Chondrocyte (in vitro differentiated cells): ENCODE measurements at regions not wholly inside any gene's neighbourhood (a gene's known extent, or its start where the extent isn't known, plus 50 kb on each side); places are given as distances from the start of the nearest gene placed in this dataset.

ENCODE experiments used
- DNase-seq: peaks from one replicate; pipeline ENCODE4 v3.0.0; 2021; ENCODE audit warnings: mixed read lengths, low spot score
- H3K27ac Mint-ChIP-seq: one replicate; pipeline ENCODE4 v1.8.0; 2021; ENCODE audit warnings: mild to moderate bottlenecking, moderate library complexity, mixed read lengths; ENCODE audit not compliant: unreplicated experiment
- H3K27me3 Mint-ChIP-seq: 2 replicates; pipeline ENCODE4 v1.8.0; 2021; ENCODE audit warnings: low read depth, mixed read lengths
- H3K36me3 Mint-ChIP-seq: 2 replicates; pipeline ENCODE4 v1.8.0; 2021; ENCODE audit warnings: low read depth, mixed read lengths
- H3K4me1 Mint-ChIP-seq: 2 replicates; pipeline ENCODE4 v1.8.0; 2021; ENCODE audit warnings: low read depth, mild to moderate bottlenecking, mixed read lengths
- H3K4me3 Mint-ChIP-seq: one replicate; pipeline ENCODE4 v1.8.0; 2021; ENCODE audit warnings: mild to moderate bottlenecking, moderate library complexity, mixed read lengths; ENCODE audit not compliant: unreplicated experiment
- H3K9me3 Mint-ChIP-seq: 2 replicates; pipeline ENCODE4 v1.8.0; 2021; ENCODE audit warnings: low read depth, mixed read lengths
- CTCF ChIP-seq: fragments of 200-600 bp; sonication (generic); IDR thresholded peaks from 2 replicates; pipeline ENCODE4 v1.5.0; 2021; ENCODE audit warnings: antibody characterized with exemption, mild to moderate bottlenecking, moderate library complexity

GRCh38 chr3:166302331-166302730 lies 465.1 kb upstream of the BCHE start:
- TF ChIP-seq CTCF: no peak
- Mint-ChIP-seq H3K9me3 (no peaks in the 10 kb centered on the region), H3K36me3 (no peaks in the 10 kb centered on the region), H3K4me3 (no peak overlapping the region), H3K4me1 (no peaks in the 10 kb centered on the region), H3K27me3 (peaks cover 9% of the 10 kb centered on the region), H3K27ac (no peak overlapping the region)
- no peak for DNase-seq

GRCh38 chr3:166296179-166296783 lies 459.1 kb upstream of the BCHE start:
- TF ChIP-seq CTCF: no peak
- no peaks in the 10 kb centered on the region for H3K9me3 Mint-ChIP-seq

GRCh38 chr3:166291186-166291955 lies 454.1 kb upstream of the BCHE start:
- Mint-ChIP-seq H3K36me3 (no peaks in the 10 kb centered on the region), H3K27ac (no peak overlapping the region), H3K4me1 (no peaks in the 10 kb centered on the region), H3K27me3 (peaks cover 9% of the 10 kb centered on the region), H3K9me3 (no peaks in the 10 kb centered on the region), H3K4me3 (no peak overlapping the region)
- DNase-seq: no peak
- no peak for TF ChIP-seq CTCF

More at GRCh38 chr3:166296179-166296783, 459.1 kb upstream of the BCHE start:
- Mint-ChIP-seq H3K36me3 (no peaks in the 10 kb centered on the region), H3K4me3 (no peak overlapping the region), H3K27ac (no peak overlapping the region), H3K4me1 (no peaks in the 10 kb centered on the region), H3K27me3 (peaks cover 16% of the 10 kb centered on the region)
- no peak for DNase-seq

GRCh38 chr3:166285001-166285400 lies 447.8 kb upstream of the BCHE start:
- Mint-ChIP-seq H3K27ac (no peak overlapping the region), H3K27me3 (peaks cover 23% of the 10 kb centered on the region), H3K9me3 (no peaks in the 10 kb centered on the region), H3K36me3 (no peaks in the 10 kb centered on the region), H3K4me1 (no peaks in the 10 kb centered on the region), H3K4me3 (no peak overlapping the region)
- DNase-seq: no peak
- no peak for TF ChIP-seq CTCF

- no peak overlapping the region for H3K27ac Mint-ChIP-seq
- H3K36me3 Mint-ChIP-seq: no peaks in the 10 kb centered on the region
- peaks cover 29% of the 10 kb centered on the region for H3K27me3 Mint-ChIP-seq
- H3K9me3 Mint-ChIP-seq: no peaks in the 10 kb centered on the region
- H3K4me1 Mint-ChIP-seq: no peaks in the 10 kb centered on the region
- no peak for TF ChIP-seq CTCF
- no peak for DNase-seq
- H3K4me3 Mint-ChIP-seq: no peak overlapping the region
Measured at GRCh38 chr3:166283840-166284239, 446.6 kb upstream of the BCHE start.
